Loucy (cell line): ENCODE measurements at regions not wholly inside any gene's neighbourhood (a gene's known extent, or its start where the extent isn't known, plus 50 kb on each side); places are given as distances from the start of the nearest gene placed in this dataset.

Experiments used
- CTCF ChIP-seq: fragments of 200-600 bp; sonication (generic); conservative IDR thresholded peaks from 2 replicates; pipeline ENCODE4 v1.5.1; 2014; ENCODE audit warnings: mild to moderate bottlenecking, antibody characterized with exemption, low read length
- EZH2phosphoT487 ChIP-seq: fragments of 200-600 bp; IDR thresholded peaks from 2 replicates; pipeline ENCODE4 v1.6.1; 2018; ENCODE audit warnings: antibody characterized with exemption, mild to moderate bottlenecking, moderate library complexity, borderline replicate concordance

GRCh38 chr5:62935660-62936059, 357.0 kb downstream of the LRRC70 start:
- no peak for TF ChIP-seq CTCF
- TF ChIP-seq EZH2phosphoT487: no peak
